ENCODE measurements at regions not wholly inside any gene's neighbourhood (a gene's known extent, or its start where the extent isn't known, plus 50 kb on each side); places are given as distances from the start of the nearest gene placed in this dataset.
"Not testable (repeated sequence)": the region's sequence is repeated elsewhere in the genome, so short reads cannot be mapped to it uniquely, and the experiment has no call there.

DNA sequence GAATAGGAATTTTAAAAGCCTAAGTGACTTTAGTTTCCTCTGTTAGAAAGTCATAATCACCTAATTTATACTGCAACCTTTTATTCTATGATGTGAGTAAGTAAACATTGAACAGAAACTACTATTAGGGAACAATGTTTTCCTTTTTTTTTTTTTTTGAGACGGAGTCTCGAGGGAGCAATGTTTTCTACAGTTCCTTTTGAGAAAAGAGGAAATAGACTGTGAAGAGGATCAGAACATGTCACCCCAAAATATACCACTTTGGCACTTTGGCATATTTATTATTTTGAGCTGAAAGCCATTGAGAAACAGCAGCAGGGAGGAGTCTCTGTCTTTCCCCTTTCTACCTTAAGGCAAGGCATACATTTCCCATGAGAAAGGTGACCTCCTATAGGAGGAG lies 162.7 kb upstream of the CNOT2 start:
- TF ChIP-seq, protein P1, sequence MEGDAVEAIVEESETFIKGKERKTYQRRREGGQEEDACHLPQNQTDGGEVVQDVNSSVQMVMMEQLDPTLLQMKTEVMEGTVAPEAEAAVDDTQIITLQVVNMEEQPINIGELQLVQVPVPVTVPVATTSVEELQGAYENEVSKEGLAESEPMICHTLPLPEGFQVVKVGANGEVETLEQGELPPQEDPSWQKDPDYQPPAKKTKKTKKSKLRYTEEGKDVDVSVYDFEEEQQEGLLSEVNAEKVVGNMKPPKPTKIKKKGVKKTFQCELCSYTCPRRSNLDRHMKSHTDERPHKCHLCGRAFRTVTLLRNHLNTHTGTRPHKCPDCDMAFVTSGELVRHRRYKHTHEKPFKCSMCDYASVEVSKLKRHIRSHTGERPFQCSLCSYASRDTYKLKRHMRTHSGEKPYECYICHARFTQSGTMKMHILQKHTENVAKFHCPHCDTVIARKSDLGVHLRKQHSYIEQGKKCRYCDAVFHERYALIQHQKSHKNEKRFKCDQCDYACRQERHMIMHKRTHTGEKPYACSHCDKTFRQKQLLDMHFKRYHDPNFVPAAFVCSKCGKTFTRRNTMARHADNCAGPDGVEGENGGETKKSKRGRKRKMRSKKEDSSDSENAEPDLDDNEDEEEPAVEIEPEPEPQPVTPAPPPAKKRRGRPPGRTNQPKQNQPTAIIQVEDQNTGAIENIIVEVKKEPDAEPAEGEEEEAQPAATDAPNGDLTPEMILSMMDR (IDR thresholded peaks at IDR 0.05), result no peak
- TF ChIP-seq POLR2A (IDR thresholded peaks at IDR 0.05), result no peak
- Histone ChIP-seq H3K9me3 (no peaks in the 10 kb centered on the region), H3K4me3 (no peak overlapping the region), H3K27me3 (no peaks in the 10 kb centered on the region), H3K4me1 (peaks cover 0 to 14% (median 0%) of the 10 kb centered on the region in 3 donors), H3K27ac (no peak overlapping the region), H3K36me3 (no peaks in the 10 kb centered on the region)
- 46 to 57% methylated on average over 2 of the region's 2 CpGs for WGBS, 2 donors
- intact Hi-C loops (cut with DNase I), result no loop called here
- DNase-seq, result no peak

DNA sequence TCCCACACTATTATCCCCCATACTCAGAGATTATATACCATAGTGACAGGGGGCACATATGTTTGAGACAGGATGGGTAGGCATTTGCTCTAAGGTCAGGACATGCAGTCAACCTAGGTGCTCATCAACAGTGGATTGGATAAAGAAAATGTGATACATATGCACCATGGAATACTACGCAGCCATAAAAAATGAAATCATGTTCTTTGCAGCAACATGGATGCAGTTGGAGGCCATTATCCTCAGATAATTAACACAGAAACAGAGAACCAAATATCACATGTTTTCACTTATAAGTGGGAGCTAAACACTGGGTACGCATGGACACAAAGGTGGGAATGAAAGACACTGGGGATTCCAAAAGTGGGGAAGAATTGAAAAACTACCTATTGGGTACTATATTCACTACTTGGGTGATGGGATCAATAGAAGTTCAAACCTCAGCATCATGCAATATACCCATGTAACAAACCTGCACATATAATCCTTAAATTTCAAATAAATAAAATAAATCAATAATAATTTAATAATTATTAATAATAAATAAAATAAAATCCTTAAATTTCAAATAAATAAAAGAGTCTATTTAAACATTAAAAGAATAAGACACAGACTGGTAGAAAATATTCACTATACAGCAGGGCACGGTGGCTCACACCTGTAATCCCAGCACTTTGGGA lies 160.1 kb upstream of the CNOT2 start:
- no peak for DNase-seq
- intact Hi-C loops (cut with DNase I), result no loop called here
- Histone ChIP-seq H3K4me1 (peaks cover 0 to 5% (median 0%) of the 10 kb centered on the region in 3 donors), H3K27ac (no peak overlapping the region), H3K9me3 (no peaks in the 10 kb centered on the region), H3K4me3 (no peak overlapping the region), H3K27me3 (no peaks in the 10 kb centered on the region), H3K36me3 (no peaks in the 10 kb centered on the region)
- TF ChIP-seq POLR2A (IDR thresholded peaks at IDR 0.05), result no peak
- TF ChIP-seq, protein P1 (IDR thresholded peaks at IDR 0.05), result no peak
- WGBS, 2 donors, result 76 to 78% methylated on average over 3 of the region's 3 CpGs

DNA sequence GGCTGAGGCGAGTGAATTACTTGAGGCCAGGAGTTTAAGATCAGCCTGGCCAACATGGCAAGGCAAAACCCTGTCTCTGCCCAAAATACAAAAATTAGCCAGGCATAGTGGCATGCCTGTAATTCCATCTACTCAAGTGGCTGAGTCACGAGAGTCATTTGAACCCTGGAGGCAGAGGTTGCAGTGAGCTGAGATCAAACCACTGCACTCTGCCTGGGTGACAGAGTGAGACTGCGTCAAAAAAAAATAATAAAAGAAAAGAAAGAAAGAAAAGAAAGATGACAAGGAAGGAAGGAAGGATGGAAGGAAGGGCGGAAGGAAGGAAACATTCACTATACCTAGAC lies 159.6 kb upstream of the CNOT2 start:
- Histone ChIP-seq H3K9me3 (no peaks in the 10 kb centered on the region), H3K27ac (no peak overlapping the region), H3K27me3 (no peaks in the 10 kb centered on the region), H3K4me3 (no peak overlapping the region), H3K36me3 (no peaks in the 10 kb centered on the region), H3K4me1 (peaks cover 0 to under 1% (median 0%) of the 10 kb centered on the region in 3 donors)
- intact Hi-C loops (cut with DNase I), result no loop called here
- TF ChIP-seq, protein P1 (IDR thresholded peaks at IDR 0.05), result no peak
- TF ChIP-seq POLR2A (IDR thresholded peaks at IDR 0.05), result no peak
- 84 to 92% methylated on average over 4 of the region's 4 CpGs for WGBS, 2 donors
- DNase-seq, result no peak

DNA sequence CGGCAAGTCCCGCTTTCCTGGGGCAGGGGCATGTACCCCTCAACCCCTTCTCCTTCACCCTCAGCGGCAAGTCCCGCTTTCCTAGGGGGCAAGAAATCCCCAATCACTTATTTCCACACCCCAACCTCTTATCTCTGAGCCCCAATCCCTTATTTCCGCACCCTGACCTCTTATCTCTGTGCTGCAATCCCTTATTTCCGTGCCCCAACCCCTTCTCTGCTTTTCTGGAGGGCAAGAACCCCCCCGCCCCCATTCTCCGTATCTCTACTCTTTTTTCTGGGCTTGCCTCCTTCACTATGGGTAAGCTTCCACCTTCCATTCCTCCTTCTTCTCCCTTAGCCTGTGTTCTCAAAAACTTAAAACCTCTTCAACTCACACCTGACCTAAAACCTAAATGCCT lies 156.9 kb upstream of the CNOT2 start:
- intact Hi-C loops (cut with DNase I); H3K27me3 ChIP-seq; H3K36me3 ChIP-seq; H3K9me3 ChIP-seq; H3K4me1 ChIP-seq; H3K4me3 ChIP-seq; DNase-seq; H3K27ac ChIP-seq: not testable (repeated sequence)
- WGBS, 2 donors, result 87 to 91% methylated on average over 8 of the region's 8 CpGs

DNA sequence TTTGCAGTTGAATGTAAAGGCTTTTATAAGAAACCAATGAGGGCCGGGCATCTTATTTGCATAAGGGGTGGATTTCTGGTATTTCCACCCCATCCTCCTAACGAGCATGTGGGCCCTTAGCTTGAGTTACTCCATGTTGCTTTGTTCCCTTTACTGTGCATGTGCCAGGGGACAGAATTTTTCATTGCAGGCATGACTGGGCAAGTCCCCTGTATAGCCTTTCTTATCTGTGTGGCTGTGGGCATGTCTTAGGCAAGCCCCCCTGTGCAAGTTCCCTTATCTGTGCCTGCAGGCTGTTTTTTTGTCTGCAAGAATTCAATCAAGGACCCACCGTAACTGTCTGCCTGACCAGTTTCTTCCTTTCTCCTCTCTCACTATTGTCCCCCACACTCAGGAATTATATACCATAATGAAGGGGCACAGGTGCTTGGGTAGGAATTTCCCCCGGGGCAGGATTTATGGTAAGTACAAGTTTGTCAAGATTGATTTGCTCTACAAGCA lies 152.2 kb upstream of the CNOT2 start:
- 43 to 60% methylated on average over 4 of the region's 4 CpGs for WGBS, 2 donors
- no peak for TF ChIP-seq POLR2A (IDR thresholded peaks at IDR 0.05)
- TF ChIP-seq, protein P1 (IDR thresholded peaks at IDR 0.05), result no peak
- Histone ChIP-seq H3K27ac (no peak overlapping the region), H3K4me1 (no peaks in the 10 kb centered on the region), H3K27me3 (no peaks in the 10 kb centered on the region), H3K4me3 (no peak overlapping the region), H3K9me3 (no peaks in the 10 kb centered on the region), H3K36me3 (no peaks in the 10 kb centered on the region)
- intact Hi-C loops (cut with DNase I), result no loop called here
- DNase-seq, result no peak

DNA sequence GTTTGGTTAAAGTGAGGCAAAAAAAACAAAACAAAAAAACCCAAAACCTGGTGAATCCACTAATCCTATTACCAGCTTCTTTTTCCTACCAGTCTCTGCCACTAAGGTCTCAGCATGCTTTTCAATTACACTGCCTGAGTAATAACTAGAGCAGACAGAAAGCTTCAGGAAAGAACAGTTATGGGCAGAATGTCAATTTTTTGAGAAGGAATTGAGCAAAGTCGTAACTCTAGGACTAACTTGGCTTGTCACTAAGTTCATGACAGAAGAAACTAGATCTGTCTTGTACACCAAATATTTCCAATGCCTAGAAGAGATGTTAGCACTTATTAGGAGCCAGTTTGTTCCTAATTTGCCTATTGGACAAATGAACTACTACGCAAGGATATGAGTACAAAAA lies 148.8 kb upstream of the CNOT2 start:
- Histone ChIP-seq H3K27me3 (no peaks in the 10 kb centered on the region), H3K4me1 (no peaks in the 10 kb centered on the region), H3K9me3 (no peaks in the 10 kb centered on the region), H3K4me3 (no peak overlapping the region), H3K36me3 (no peaks in the 10 kb centered on the region), H3K27ac (no peak overlapping the region)
- intact Hi-C loops (cut with DNase I), result no loop called here
- DNase-seq, result no peak
- WGBS, 2 donors, result 48 to 50% methylated on average over 2 of the region's 2 CpGs
- no peak for TF ChIP-seq POLR2A (IDR thresholded peaks at IDR 0.05)
- TF ChIP-seq, protein P1 (IDR thresholded peaks at IDR 0.05), result no peak
